Muscle layer of duodenum (tissue), 2 donors: ENCODE measurements at regions not wholly inside any gene's neighbourhood (a gene's known extent, or its start where the extent isn't known, plus 50 kb on each side); places are given as distances from the start of the nearest gene placed in this dataset.
"Not testable (repeated sequence)": the region's sequence is repeated elsewhere in the genome, so short reads cannot be mapped to it uniquely, and the experiment has no call there.

ENCODE experiments used
- H3K27ac ChIP-seq: one replicate; pipeline ENCODE4 v1.7.0; 2013; ENCODE audit warnings: mild to moderate bottlenecking, low read length
- H3K27me3 ChIP-seq: one replicate; pipeline ENCODE4 v1.7.0; 2013; ENCODE audit warnings: low read depth, mild to moderate bottlenecking, control low read depth, low read length
- H3K36me3 ChIP-seq, 2 donors: one replicate each; pipeline ENCODE4 v1.7.0; 2013; ENCODE audit warnings: low read length in 2 of 2, control low read depth in 1 of 2, mild to moderate bottlenecking in 1 of 2; ENCODE audit not compliant: insufficient read depth in 2 of 2, control insufficient read depth in 1 of 2
- H3K4me1 ChIP-seq, 2 donors: one replicate each; pipeline ENCODE4 v1.7.0; 2013; ENCODE audit warnings: low read length in 2 of 2, mild to moderate bottlenecking in 2 of 2, control low read depth in 1 of 2, moderate library complexity in 1 of 2; ENCODE audit not compliant: insufficient read depth in 2 of 2, control insufficient read depth in 1 of 2
- H3K4me3 ChIP-seq, 2 donors: one replicate each; pipeline ENCODE4 v1.7.0; 2013; ENCODE audit warnings: low read length in 2 of 2, low read depth in 1 of 2, mild to moderate bottlenecking in 1 of 2
- H3K9me3 ChIP-seq, 2 donors: one replicate each; pipeline ENCODE4 v1.7.0; 2013; ENCODE audit warnings: low read length in 2 of 2, control low read depth in 1 of 2, mild to moderate bottlenecking in 1 of 2; ENCODE audit not compliant: control insufficient read depth in 1 of 2
- donor health status: healthy.

DNA sequence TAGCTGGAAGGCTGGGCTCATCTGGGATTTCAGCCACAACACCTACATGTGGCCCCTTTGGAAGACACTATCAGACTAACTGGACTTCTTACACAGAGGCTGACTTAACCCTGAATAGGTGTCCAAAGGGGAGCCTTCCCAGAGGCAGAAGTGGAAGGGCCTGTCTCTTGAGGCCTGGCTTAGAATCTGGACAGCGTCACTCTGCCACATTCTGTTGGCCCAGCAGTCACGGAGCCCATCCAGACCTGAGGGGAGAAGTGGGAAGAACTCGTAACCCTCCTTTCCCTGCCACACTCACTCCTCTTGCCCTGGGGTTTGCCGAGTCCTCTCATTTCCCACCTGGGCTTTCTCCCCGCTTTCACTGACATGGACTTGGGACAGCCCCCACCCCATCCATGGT, 170.5 kb downstream of the C16orf95 start:
- no peaks in the 10 kb centered on the region for H3K4me1 ChIP-seq
- peaks cover 0 to 6% of the 10 kb centered on the region in 2 donors for H3K9me3 ChIP-seq
- H3K36me3 ChIP-seq: no peaks in the 10 kb centered on the region
- H3K27ac ChIP-seq: no peak overlapping the region
- H3K4me3 ChIP-seq: no peak overlapping the region
- no peaks in the 10 kb centered on the region for H3K27me3 ChIP-seq

DNA sequence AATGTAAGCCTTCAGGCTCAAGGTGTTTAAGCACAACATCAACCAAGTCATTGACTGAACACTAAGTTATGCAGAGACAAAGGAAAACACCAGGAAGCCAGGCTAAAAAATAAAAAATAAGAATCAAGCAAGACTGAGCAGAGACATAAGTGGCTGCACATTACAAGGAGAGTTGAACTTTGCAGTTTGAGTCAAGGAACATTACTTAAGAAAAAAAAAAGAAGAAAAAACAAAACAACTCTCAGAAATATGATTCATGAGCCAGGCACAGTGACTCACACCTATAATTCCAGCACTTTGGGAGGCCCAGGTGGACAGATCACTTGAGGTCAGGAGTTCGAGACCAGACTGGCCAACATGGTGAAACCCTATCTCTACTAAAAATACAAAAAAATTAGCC, 168.1 kb downstream of the C16orf95 start:
- H3K4me1 ChIP-seq: no peaks in the 10 kb centered on the region
- no peaks in the 10 kb centered on the region for H3K36me3 ChIP-seq
- H3K27me3 ChIP-seq: no peaks in the 10 kb centered on the region
- peaks cover 0 to 6% of the 10 kb centered on the region in 2 donors for H3K9me3 ChIP-seq
- no peak overlapping the region for H3K27ac ChIP-seq
- no peak overlapping the region for H3K4me3 ChIP-seq

DNA sequence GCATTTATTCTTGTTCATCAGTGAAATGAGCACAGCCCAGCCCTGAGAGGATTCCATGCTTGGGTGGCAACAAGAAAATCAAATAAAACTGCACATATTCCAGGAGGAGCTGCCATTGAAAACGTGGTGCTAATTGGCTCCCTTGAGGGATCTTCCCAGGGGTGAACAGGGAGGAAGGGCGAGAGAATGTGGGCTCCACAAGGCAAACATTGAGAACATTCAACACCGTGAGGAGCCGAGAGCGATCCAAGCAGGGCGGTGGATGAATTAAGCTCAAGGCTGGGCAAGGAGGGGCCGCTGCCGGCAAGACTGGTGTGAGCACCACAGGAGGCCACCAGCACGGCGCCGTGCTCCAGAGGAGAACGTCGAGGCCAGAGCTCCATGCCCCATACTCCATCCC, 166.9 kb downstream of the C16orf95 start:
- Histone ChIP-seq H3K36me3 (no peaks in the 10 kb centered on the region), H3K4me1 (no peaks in the 10 kb centered on the region), H3K27ac (no peak overlapping the region), H3K9me3 (peaks cover 0 to 6% of the 10 kb centered on the region in 2 donors), H3K27me3 (no peaks in the 10 kb centered on the region), H3K4me3 (no peak overlapping the region)

DNA sequence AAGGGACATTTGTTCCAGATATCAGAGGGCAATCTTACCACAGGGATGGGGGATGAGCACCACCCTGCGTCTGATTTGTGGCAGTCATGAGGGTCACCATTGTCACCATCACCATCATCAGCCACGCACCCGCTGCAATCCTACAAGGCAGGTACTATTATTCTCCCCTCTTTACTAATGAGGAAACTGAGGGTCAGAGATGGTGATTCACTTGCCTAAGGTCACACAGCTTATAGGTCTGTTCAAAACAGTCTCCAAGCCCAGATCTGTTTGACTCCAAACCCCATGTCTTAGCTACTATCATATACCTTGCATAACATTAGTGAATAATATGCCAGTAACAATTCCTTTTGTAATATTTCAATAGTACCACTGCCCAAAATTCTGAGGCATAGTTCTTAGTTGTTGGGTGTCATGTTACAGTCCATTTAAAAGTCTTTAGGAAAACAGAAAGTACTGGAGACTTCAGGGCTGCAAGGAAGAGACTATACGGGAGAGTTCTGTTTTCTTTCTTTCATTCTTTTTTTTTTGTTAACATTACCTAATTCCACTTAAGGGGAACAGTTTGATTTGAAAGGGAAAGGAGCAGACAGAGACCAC, 166.4 kb downstream of the C16orf95 start:
- Histone ChIP-seq H3K36me3 (no peaks in the 10 kb centered on the region), H3K27me3 (no peaks in the 10 kb centered on the region), H3K4me3 (no peak overlapping the region), H3K4me1 (no peaks in the 10 kb centered on the region), H3K27ac (no peak overlapping the region), H3K9me3 (peaks cover 0 to 6% of the 10 kb centered on the region in 2 donors)

DNA sequence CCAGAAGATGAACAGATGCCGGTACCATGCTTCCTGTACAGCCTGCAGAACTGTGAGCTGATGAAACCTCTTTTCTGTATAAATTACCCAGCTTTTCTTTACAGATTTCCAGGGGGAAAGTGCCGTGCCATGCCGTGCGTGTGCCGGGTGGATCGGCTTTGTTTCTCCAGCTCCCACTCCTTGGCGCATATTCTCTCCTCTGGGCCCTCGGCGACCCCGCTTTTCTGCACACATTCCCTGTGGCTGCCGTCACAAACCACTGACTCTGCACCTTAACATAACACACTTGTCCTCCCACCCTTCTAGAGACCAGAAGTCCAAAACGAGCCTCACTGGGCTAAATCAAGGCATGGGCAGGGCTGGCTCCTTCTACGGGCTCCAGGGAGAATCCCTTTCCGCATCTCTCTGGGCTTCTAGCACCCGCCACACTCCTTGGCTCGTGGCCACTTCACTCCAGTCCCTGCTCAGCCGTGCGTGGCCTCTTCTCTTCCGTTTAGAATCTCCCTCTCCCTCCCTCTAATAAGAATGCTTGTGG, 164.9 kb downstream of the C16orf95 start:
- Histone ChIP-seq H3K4me1 (no peaks in the 10 kb centered on the region), H3K36me3 (no peaks in the 10 kb centered on the region), H3K27me3 (no peaks in the 10 kb centered on the region), H3K27ac (no peak overlapping the region), H3K4me3 (no peak overlapping the region), H3K9me3 (peaks cover 0 to 6% of the 10 kb centered on the region in 2 donors)

DNA sequence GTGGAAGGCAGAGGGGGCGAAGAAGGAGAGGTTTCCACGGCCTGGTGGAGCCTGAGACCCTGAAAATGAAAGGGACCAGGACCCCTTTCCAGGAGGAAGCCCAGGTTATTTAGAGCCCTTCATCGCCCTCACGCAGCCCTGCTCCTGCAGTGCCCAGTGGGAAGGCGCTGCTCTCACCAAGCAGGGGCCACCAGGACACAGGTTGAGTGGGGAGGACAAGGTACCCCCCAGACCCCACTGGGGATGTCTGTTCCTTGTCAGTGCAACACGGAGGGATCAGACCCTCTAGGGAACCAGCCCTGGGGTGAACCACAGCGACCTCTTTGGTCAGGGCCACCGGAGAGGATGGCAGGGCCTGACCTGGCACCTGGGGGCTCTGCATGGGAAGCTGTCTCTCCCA, 163.9 kb downstream of the C16orf95 start:
- no peak overlapping the region for H3K4me3 ChIP-seq
- no peaks in the 10 kb centered on the region for H3K36me3 ChIP-seq
- H3K9me3 ChIP-seq: peaks cover 0 to 6% of the 10 kb centered on the region in 2 donors
- no peaks in the 10 kb centered on the region for H3K27me3 ChIP-seq
- no peak overlapping the region for H3K27ac ChIP-seq
- no peaks in the 10 kb centered on the region for H3K4me1 ChIP-seq

DNA sequence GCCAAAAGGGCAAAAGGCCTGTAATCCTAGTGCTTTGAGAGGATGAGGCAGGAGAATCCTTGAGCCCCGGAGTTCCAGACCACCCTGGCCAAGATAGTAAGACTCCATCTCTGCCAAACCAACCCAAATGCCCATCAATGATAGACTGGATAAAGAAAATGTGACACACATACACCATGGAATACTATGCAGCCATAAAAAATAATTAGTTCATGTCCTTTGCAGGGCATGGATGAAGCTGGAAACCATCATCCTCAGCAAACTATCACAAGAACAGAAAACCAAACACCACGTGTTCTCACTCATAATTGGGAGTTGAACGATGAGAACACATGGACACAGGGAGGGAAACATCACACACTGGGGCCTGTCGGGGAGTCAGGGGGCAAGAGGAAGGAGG, 161.9 kb downstream of the C16orf95 start:
- not testable (repeated sequence) for H3K4me3 ChIP-seq, H3K27me3 ChIP-seq, H3K27ac ChIP-seq, H3K4me1 ChIP-seq, H3K9me3 ChIP-seq, H3K36me3 ChIP-seq

DNA sequence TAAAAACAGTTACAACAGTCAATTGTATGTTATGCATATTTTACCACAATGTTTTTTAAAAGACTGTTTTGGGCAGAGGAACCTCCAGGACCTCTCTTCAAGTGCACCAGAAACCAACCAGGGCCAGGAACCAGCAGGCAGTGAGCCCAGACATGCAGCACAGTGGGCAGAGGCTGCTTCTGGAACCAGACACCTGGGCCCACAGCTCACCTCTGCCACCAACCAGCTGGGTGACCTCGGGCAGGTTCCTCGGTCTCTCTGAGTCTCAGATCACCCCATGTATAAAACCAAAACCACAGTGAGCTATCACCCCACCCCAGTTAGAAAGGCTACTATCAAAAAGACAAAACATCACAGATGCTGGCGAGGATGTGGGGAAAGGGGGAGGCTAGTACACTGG, 161.0 kb downstream of the C16orf95 start:
- Histone ChIP-seq H3K9me3 (no peaks in the 10 kb centered on the region), H3K27me3 (no peaks in the 10 kb centered on the region), H3K4me3 (no peak overlapping the region), H3K36me3 (no peaks in the 10 kb centered on the region), H3K4me1 (no peaks in the 10 kb centered on the region), H3K27ac (no peak overlapping the region)

DNA sequence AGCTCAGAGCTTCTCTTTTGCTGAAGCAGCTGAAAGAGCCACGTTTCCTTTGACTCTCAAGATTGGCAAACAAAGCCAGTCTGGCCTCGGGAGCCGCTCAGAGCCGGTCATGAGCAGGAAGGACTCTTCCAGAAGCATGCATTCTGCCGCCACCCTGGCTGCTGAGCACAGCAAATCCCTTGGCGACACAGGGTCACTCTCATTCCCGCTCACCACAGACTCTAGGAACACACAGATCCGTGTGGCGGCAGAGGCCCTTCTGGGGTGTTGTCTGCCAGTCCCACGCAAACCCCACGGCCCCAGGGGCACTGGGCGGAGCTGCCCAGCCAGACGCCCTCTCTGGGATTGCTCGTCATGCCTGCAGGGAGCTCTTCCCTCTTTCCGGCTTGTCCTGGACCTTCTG, 157.0 kb downstream of the C16orf95 start:
- no peaks in the 10 kb centered on the region for H3K9me3 ChIP-seq
- no peak overlapping the region for H3K27ac ChIP-seq
- H3K4me3 ChIP-seq: no peak overlapping the region
- H3K36me3 ChIP-seq: no peaks in the 10 kb centered on the region
- no peaks in the 10 kb centered on the region for H3K27me3 ChIP-seq
- no peaks in the 10 kb centered on the region for H3K4me1 ChIP-seq

DNA sequence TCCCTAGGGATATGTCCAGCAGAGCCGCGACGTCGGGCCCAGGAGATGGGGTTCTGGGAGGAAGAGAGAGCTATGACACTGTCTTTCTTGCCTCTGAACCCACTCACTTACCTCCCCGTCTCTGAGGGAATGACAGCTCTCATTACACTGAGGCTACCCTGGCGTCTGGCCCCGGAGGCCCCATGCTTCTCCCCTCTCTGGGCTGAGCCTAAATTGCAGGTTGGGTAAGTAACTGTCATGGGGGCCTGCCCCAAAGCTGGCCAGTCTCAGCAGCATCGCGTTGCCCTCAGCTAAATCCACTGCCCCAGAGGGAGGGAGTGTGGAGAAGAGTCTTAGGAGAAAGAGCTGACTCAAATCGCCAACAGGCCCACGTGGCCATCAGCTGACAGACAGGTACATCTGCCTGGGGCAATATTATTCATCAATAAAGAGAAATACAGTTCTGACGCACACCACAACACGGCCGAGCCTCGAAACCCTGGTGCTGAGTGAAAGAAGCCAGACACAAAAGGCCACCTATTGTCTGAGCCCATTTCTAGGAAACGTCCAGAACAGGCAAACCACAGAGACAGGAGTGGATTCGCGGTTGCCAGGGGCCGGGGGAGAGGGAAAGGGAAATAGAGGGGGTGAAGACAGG, 156.4 kb downstream of the C16orf95 start:
- H3K36me3 ChIP-seq: no peaks in the 10 kb centered on the region
- H3K27ac ChIP-seq: no peak overlapping the region
- H3K9me3 ChIP-seq: no peaks in the 10 kb centered on the region
- no peaks in the 10 kb centered on the region for H3K4me1 ChIP-seq
- no peak overlapping the region for H3K4me3 ChIP-seq
- H3K27me3 ChIP-seq: no peaks in the 10 kb centered on the region

DNA sequence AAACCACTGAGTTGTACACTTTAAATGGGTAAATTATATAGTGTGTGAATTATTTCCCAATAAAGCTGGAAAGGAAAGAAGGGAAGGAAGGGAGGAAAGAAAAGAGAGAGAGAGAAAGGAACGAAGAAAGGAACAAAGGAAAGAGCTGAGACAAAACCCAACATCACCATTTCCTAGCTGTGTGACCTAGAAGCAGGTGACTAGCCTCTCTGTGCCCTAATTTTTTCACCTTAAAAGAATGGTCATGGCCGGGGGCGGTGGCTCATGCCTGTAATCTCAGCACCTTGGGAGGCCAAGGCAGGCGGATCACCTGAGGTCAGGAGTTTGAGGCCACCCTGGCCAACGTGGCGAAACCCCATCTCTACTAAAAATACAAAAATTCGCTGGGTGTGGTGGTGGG, 155.8 kb downstream of the C16orf95 start:
- H3K27ac ChIP-seq, H3K4me1 ChIP-seq, H3K36me3 ChIP-seq, H3K9me3 ChIP-seq, H3K4me3 ChIP-seq, H3K27me3 ChIP-seq: not testable (repeated sequence)
